K562 (cell line): ENCODE measurements at regions not wholly inside any gene's neighbourhood (a gene's known extent, or its start where the extent isn't known, plus 50 kb on each side); places are given as distances from the start of the nearest gene placed in this dataset.

Experiments
- ATAC-seq: fragments of 200-7000 bp; cut with Tn5 transposase; 3 replicates; pipeline ENCODE4 v1.9.1; 2020; ENCODE audit warnings: moderate library complexity
- BruUV-seq: library from RNA; stranded (reverse); fragments of 400-500 nt; replicated peaks from 2 replicates; lab custom pipeline; 2021; lab: Mats Ljungman, UMichigan
- CTCF ChIA-PET: fragments of 300-600 bp; formaldehyde crosslinking; extraction: SDS; loops from one replicate; lab custom pipeline; 2021; ENCODE audit warnings: low intra/inter-chr PET ratio; lab: Yijun Ruan, JAX
- POLR2A ChIA-PET: fragments of 300-600, 350-650 bp; sonication (Branson Sonifier 250); formaldehyde crosslinking; extraction: SDS; loops from one replicate; lab custom pipeline; 2021; ENCODE audit warnings: antibody characterized with exemption, inconsistent platforms; lab: Yijun Ruan, JAX
- DNase-seq, 4 experiments: peaks; one replicate each; pipeline versions ENCODE4 v3.0.0 to v3.0.0-alpha.2; 2011 to 2018; ENCODE audit warnings: low spot score in 3 of 4, mixed read lengths in 3 of 4; ENCODE audit errors: extremely low read depth in 1 of 4
- FAIRE-seq: peaks from 2 replicates; lab custom pipeline; 2011; peaks lifted over from hg19 to GRCh38; lab: Jason Lieb, UNC
- H2AFZ ChIP-seq: 2 replicates; pipeline ENCODE4 v1.6.0; 2011; ENCODE audit warnings: low read depth, low read length, control low read depth, inconsistent platforms
- H3K27ac ChIP-seq: fragments of 200-600 bp; 3 replicates; pipeline ENCODE4 v1.8.0; 2011; ENCODE audit warnings: low read depth, mild to moderate bottlenecking, control low read depth, inconsistent platforms, low read length, moderate library complexity, mixed read lengths; ENCODE audit errors: extremely low read depth
- H3K27me3 ChIP-seq, 2 experiments: fragments of 300-600 bp in 1 of 2; 2 replicates in 1 of 2; 3 replicates in 1 of 2; pipeline versions ENCODE4 v1.6.0 to v1.8.0; 2011; ENCODE audit warnings: inconsistent platforms in 2 of 2, low read length in 2 of 2, mild to moderate bottlenecking in 1 of 2, mixed read lengths in 1 of 2, moderate library complexity in 1 of 2; ENCODE audit not compliant: control insufficient read depth in 2 of 2, insufficient read depth in 2 of 2
- H3K36me3 ChIP-seq: fragments of 300-600 bp; 3 replicates; pipeline ENCODE4 v1.8.0; 2011; ENCODE audit warnings: mild to moderate bottlenecking, low read length, inconsistent platforms; ENCODE audit not compliant: control insufficient read depth, insufficient read depth
- H3K4me1 ChIP-seq, 2 experiments: fragments of 200-600 bp in 1 of 2; replicated peaks in 1 of 2; 2 replicates in 1 of 2; 3 replicates in 1 of 2; pipeline versions ENCODE4 v1.5.1 to v1.8.0; 2011; ENCODE audit warnings: inconsistent platforms in 2 of 2, low read length in 2 of 2, mild to moderate bottlenecking in 1 of 2, mixed read lengths in 1 of 2, moderate library complexity in 1 of 2; ENCODE audit not compliant: control insufficient read depth in 2 of 2, insufficient read depth in 2 of 2
- H3K4me2 ChIP-seq: 2 replicates; pipeline ENCODE4 v1.6.1; 2011; ENCODE audit warnings: low read length, control low read depth, inconsistent platforms, mixed read lengths; ENCODE audit not compliant: insufficient read depth
- H3K4me3 ChIP-seq: fragments of 200-600 bp; sonication (generic), shearing (Covaris generic); 2 replicates; pipeline ENCODE4 v1.5.1; 2016; ENCODE audit warnings: control low read depth, inconsistent platforms
- H3K79me2 ChIP-seq: fragments of 200-600 bp; 3 replicates; pipeline ENCODE4 v1.8.0; 2011; ENCODE audit warnings: low read length, inconsistent platforms; ENCODE audit not compliant: control insufficient read depth, insufficient read depth
- H3K9ac ChIP-seq, 2 experiments: 2 replicates each; pipeline versions ENCODE4 v1.6.0 to v1.6.1; 2011; ENCODE audit warnings: low read depth in 2 of 2, low read length in 2 of 2, control low read depth in 1 of 2, inconsistent platforms in 1 of 2, mild to moderate bottlenecking in 1 of 2, mixed read lengths in 1 of 2; ENCODE audit not compliant: insufficient read depth in 1 of 2
- H3K9me1 ChIP-seq: one replicate; pipeline ENCODE4 v1.6.0; 2011; ENCODE audit warnings: inconsistent platforms, mild to moderate bottlenecking, low read length, moderate library complexity; ENCODE audit not compliant: control insufficient read depth, insufficient read depth
- H3K9me3 ChIP-seq: replicated peaks from 2 replicates; pipeline ENCODE4 v1.5.1; 2011; ENCODE audit warnings: low read depth, low read length, inconsistent platforms; ENCODE audit not compliant: control insufficient read depth, insufficient read depth
- H4K20me1 ChIP-seq: replicated peaks from 2 replicates; pipeline ENCODE4 v1.6.1; 2011; ENCODE audit warnings: low read length, inconsistent platforms, mixed read lengths; ENCODE audit not compliant: control insufficient read depth, insufficient read depth
- IFI16 ChIP-seq: fragments of 250-450 bp; sonication (Bioruptor Pico); IDR thresholded peaks from 2 replicates; pipeline ENCODE4 v2.1.2; 2022; ENCODE audit warnings: mild to moderate bottlenecking, inconsistent platforms
- ILK ChIP-seq: fragments of 450-650 bp; IDR thresholded peaks from 2 replicates; pipeline ENCODE4 v1.6.1; 2016; ENCODE audit warnings: missing genetic modification characterization, low read depth, mild to moderate bottlenecking, missing compliant biosample characterization, moderate library complexity, borderline replicate concordance
- SAFB2 ChIP-seq: fragments of 200-400 bp; formaldehyde crosslinking; IDR thresholded peaks from 2 replicates; pipeline ENCODE4 v1.6.1; 2018; ENCODE audit warnings: borderline replicate concordance, low read length, low read depth, moderate library complexity; ENCODE audit not compliant: severe bottlenecking
- TCF15 ChIP-seq: fragments of 250-450 bp; sonication (Bioruptor Pico); IDR thresholded peaks from 2 replicates; pipeline ENCODE4 v1.8.0; 2022; ENCODE audit warnings: moderate library complexity, mild to moderate bottlenecking, inconsistent platforms
- ZBTB9 ChIP-seq: fragments of 450-650 bp; formaldehyde crosslinking; IDR thresholded peaks from 2 replicates; pipeline ENCODE4 v1.4.0; 2020; ENCODE audit warnings: mild to moderate bottlenecking, moderate library complexity
- ZNF586 ChIP-seq: fragments of 450-650 bp; formaldehyde crosslinking; conservative IDR thresholded peaks from 2 replicates; pipeline ENCODE4 v1.4.0; 2020; ENCODE audit warnings: mild to moderate bottlenecking, moderate library complexity
- ZNF76 ChIP-seq: fragments of 250-450 bp; sonication (Bioruptor Pico); IDR thresholded peaks from 2 replicates; pipeline ENCODE4 v1.4.0; 2020; ENCODE audit warnings: mild to moderate bottlenecking, moderate library complexity, borderline replicate concordance
- WGBS: fragments of 100-300 bp; shearing (Covaris generic); methylation state at CpG from one replicate; pipeline ENCODE4 v1.1.6; 2016; ENCODE audit warnings: low coverage, mixed read lengths; ENCODE audit not compliant: insufficient coverage; ENCODE audit errors: missing lambda C conversion rate; 5-methylcytosine and 5-hydroxymethylcytosine counted together
- in situ Hi-C: fragments of 300-500 bp; cut with MboI; formaldehyde crosslinking; loops from 4 replicates; pipeline ENCODE4 v1.15.0; 2018; ENCODE audit warnings: inconsistent platforms, mixed read lengths
- intact Hi-C: fragments of 100-400 bp; cut with micrococcal nuclease; formaldehyde crosslinking; loops from 2 replicates; pipeline ENCODE4 v1.14.2; 2022
- TF ChIP-seq, protein P1 (sequence below): sonication (generic); formaldehyde crosslinking; IDR thresholded peaks from 2 replicates; pipeline ENCODE4 v1.8.1; 2022; ENCODE audit warnings: missing genetic modification reagents

DNA sequence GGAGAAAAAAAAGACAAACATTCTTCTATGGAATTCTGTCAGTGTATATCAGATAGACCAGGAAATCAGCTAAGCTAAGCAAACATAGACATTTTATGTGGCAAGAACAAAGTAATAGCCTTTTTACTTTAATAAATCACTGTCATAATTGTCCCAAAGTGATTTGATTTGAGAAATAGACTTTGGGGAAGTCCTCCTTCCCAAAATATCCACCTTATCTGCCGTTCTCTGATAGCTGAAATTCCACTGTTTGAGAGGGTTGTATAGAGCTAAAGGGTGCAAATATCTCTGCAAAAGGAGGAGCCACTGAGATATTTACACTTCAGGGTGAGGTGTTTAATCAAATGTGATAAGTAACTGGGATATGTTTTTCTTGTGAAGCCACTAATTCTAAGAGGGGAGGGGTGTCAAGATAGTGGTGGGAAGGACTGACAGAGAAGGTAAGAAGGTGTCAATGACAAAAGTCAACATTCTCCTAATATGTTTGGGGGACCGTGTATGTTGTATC, 544.4 kb upstream of the JAG1 start (continued):
- TF ChIP-seq TCF15 (CRISPR knock-in tag), result no peak

DNA sequence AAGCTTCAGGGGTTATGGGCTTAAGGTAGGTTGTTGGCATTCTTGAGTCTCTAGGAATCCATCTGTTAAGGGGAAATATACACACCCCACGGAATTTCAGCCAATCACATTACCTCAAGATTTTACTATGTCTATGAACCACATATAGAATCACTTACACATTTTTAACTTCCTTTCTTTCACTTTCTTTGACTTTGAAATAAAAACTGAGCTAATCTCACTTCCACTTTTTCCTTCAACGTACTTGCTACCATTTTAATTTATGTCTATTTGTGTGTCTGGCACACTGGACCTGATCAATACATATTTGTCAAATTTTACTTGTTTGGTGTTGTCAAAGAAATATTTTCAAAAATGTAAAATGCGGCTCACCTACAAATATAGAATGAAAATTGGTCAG, 545.4 kb upstream of the JAG1 start:
- 4% methylated on average over 3 of the region's 3 CpGs for WGBS
- no peaks in the 10 kb centered on the region for H3K36me3 ChIP-seq
- H3K9ac ChIP-seq, result no peak overlapping the region
- H3K4me2 ChIP-seq, result no peak overlapping the region
- TF ChIP-seq IFI16, result no peak
- TF ChIP-seq SAFB2, result no peak
- no peak for TF ChIP-seq ZNF586 (CRISPR knock-in tag)
- TF ChIP-seq ILK (tag), result no peak
- TF ChIP-seq, protein P1, sequence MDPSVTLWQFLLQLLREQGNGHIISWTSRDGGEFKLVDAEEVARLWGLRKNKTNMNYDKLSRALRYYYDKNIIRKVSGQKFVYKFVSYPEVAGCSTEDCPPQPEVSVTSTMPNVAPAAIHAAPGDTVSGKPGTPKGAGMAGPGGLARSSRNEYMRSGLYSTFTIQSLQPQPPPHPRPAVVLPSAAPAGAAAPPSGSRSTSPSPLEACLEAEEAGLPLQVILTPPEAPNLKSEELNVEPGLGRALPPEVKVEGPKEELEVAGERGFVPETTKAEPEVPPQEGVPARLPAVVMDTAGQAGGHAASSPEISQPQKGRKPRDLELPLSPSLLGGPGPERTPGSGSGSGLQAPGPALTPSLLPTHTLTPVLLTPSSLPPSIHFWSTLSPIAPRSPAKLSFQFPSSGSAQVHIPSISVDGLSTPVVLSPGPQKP (CRISPR knock-in tag), result no peak
- TF ChIP-seq ZNF76 (CRISPR knock-in tag), result no peak
- no peak for TF ChIP-seq ZBTB9 (CRISPR knock-in tag)
- POLR2A ChIA-PET, result no interaction called here
- no peaks in the 10 kb centered on the region for H3K9me1 ChIP-seq
- H3K4me3 ChIP-seq, result no peak overlapping the region
- DNase-seq, result no peak
- no peak overlapping the region for H2AFZ ChIP-seq
- no peak for FAIRE-seq
- in situ Hi-C loops, result no loop called here
- intact Hi-C loops, result no loop called here
- BruUV-seq, result no TSS peak
- no peaks in the 10 kb centered on the region for H3K9me3 ChIP-seq
- no peaks in the 10 kb centered on the region for H3K27me3 ChIP-seq
- H4K20me1 ChIP-seq, result no peaks in the 10 kb centered on the region
- H3K27ac ChIP-seq, result no peak overlapping the region
- no peaks in the 10 kb centered on the region for H3K4me1 ChIP-seq
- no peaks in the 10 kb centered on the region for H3K79me2 ChIP-seq
- CTCF ChIA-PET, result no interaction called here
- ATAC-seq, result no peak
